ENCODE measurements at regions not wholly inside any gene's neighbourhood (a gene's known extent, or its start where the extent isn't known, plus 50 kb on each side); places are given as distances from the start of the nearest gene placed in this dataset.

GRCh38 chr4:173924561-173924960 lies 358.9 kb downstream of the FBXO8 start:
- Histone ChIP-seq H3K27ac (no peak overlapping the region), H3K36me3 (no peaks in the 10 kb centered on the region), H3K4me3 (no peak overlapping the region), H3K4me1 (ENCODE audit: insufficient read depth) (peaks cover 6% of the 10 kb centered on the region), H3K27me3 (no peaks in the 10 kb centered on the region), H3K9me3 (no peaks in the 10 kb centered on the region)
- no peak for DNase-seq
- no peak for TF ChIP-seq POLR2A (IDR thresholded peaks at IDR 0.05)
- no peak for TF ChIP-seq CTCF (IDR thresholded peaks at IDR 0.05)
- no peak for TF ChIP-seq EP300 (IDR thresholded peaks at IDR 0.05)
- intact Hi-C loops (cut with DNase I), result no loop called here
- 13 to 31% (median 13%) methylated on average over 4 of the region's 4 CpGs for WGBS, 3 donors

DNA sequence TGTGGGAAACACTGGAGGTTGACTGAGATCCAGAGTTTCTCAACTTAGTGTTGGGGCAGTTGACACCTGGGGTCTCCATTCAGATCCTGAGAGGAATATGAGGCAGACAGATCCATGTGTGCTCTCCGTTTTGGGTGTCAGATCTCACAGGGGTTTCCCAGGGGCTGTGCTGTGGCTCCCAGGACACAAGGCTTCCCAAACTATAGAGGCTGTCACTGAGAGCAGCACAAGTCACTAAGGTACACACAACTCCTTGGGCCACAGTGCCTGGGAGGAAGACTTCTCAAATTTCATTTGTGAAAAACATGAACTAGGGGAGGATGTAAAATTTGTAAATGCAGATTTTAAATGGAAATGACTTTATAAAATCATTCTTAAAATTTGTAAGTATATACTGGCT lies 363.6 kb downstream of the FBXO8 start:
- no peaks in the 10 kb centered on the region for H3K27me3 ChIP-seq
- TF ChIP-seq EP300 (IDR thresholded peaks at IDR 0.05) (no peak), CTCF (IDR thresholded peaks at IDR 0.05) (no peak), POLR2A (IDR thresholded peaks at IDR 0.05) (no peak)
- no peaks in the 10 kb centered on the region for H3K9me3 ChIP-seq
- no peaks in the 10 kb centered on the region for H3K36me3 ChIP-seq
- intact Hi-C loops (cut with DNase I), result no loop called here
- WGBS, 3 donors, result 75 to 96% (median 80%) methylated on average over 1 of the region's 1 CpG
- H3K27ac ChIP-seq, result no peak overlapping the region
- peaks cover 7% of the 10 kb centered on the region for H3K4me1 ChIP-seq (ENCODE audit: insufficient read depth)
- no peak for DNase-seq
- H3K4me3 ChIP-seq, result no peak overlapping the region

DNA sequence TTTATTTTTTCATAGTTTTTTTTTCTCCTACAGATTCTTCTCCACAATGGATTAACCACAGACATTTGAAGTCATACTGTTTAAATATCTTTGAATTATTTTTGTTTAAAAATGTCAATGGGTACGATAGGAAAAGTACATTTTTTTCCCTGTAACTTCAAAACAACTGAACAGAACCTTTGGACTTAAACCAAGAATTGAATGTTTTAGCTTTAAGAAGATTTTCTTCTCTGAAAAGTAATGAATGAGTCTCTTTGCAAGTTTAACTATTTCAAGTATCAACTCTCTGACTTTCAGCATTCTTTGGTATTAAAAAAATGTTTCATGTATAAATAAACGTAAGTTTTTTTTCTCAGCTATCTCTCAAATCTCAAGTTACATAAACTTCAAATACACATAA lies 364.3 kb downstream of the FBXO8 start:
- TF ChIP-seq EP300 (IDR thresholded peaks at IDR 0.05), result no peak
- no peak for TF ChIP-seq CTCF (IDR thresholded peaks at IDR 0.05)
- no peak for TF ChIP-seq POLR2A (IDR thresholded peaks at IDR 0.05)
- H3K9me3 ChIP-seq, result no peaks in the 10 kb centered on the region
- no peaks in the 10 kb centered on the region for H3K27me3 ChIP-seq
- H3K27ac ChIP-seq, result no peak overlapping the region
- no peaks in the 10 kb centered on the region for H3K36me3 ChIP-seq
- WGBS, 3 donors, result 5 to 14% (median 6%) methylated on average over 2 of the region's 2 CpGs
- no peak for DNase-seq
- no peak overlapping the region for H3K4me3 ChIP-seq
- intact Hi-C loops (cut with DNase I), result no loop called here
- peaks cover 3% of the 10 kb centered on the region for H3K4me1 ChIP-seq (ENCODE audit: insufficient read depth)

DNA sequence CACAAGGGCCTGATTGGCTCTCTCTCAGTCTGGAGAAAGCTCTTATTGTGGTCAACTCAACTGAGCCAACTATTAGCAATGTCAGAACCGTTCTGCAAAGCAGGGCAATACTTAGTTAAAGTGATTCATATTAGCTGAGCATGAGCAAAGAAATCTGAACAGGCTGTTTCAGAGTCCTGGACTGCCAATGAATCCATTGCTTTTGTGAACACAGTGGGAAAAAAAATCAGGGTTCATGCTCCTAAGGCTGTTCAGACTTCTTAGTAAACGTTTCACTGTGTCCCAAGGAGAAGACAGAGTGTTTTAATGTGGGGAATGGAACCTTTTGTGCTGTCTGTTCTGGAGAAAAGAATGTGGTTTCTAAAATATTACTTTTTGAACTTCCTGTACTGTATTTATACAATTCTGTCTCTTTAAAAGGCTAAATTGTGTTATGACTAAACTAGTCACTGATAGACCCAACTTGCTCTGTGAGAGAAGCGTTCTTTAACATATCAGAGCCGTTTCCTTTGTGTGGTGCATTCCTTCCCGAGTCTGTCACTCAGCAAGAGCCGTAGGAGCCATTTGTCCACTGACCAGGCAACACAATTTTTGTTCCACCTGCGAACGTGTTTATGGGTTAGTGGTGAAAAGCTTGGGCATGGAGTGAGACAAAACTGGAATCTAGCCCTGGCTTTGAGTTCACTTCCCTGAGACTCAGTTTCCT lies 366.1 kb downstream of the FBXO8 start:
- TF ChIP-seq CTCF (IDR thresholded peaks at IDR 0.05) (no peak), POLR2A (IDR thresholded peaks at IDR 0.05) (no peak), EP300 (IDR thresholded peaks at IDR 0.05) (no peak)
- WGBS, 3 donors, result 6 to 12% (median 10%) methylated on average over 8 of the region's 8 CpGs

More for the DNA sequence above, 366.1 kb downstream of the FBXO8 start:
- intact Hi-C loops (cut with DNase I), result no loop called here
- peaks cover 3% of the 10 kb centered on the region for H3K4me1 ChIP-seq (ENCODE audit: insufficient read depth)
- H3K27me3 ChIP-seq, result no peaks in the 10 kb centered on the region
- H3K36me3 ChIP-seq, result no peaks in the 10 kb centered on the region
- DNase-seq, result no peak
- H3K27ac ChIP-seq, result no peak overlapping the region
- no peak overlapping the region for H3K4me3 ChIP-seq
- no peaks in the 10 kb centered on the region for H3K9me3 ChIP-seq
